Fibroblast of lung (primary cell): ENCODE measurements at regions not wholly inside any gene's neighbourhood (a gene's known extent, or its start where the extent isn't known, plus 50 kb on each side); places are given as distances from the start of the nearest gene placed in this dataset.

ENCODE experiments used
- DNase-seq, 2 donors: peaks; one replicate each; pipeline versions ENCODE4 v3.0.0 to v3.0.0-alpha.2; 2010; ENCODE audit warnings: low read depth in 2 of 2
- H2AFZ ChIP-seq: 2 replicates; pipeline ENCODE4 v1.5.1; 2012; ENCODE audit warnings: low read length, control low read depth, inconsistent platforms
- H3K27ac ChIP-seq: 2 replicates; pipeline ENCODE4 v1.5.1; 2011; ENCODE audit warnings: low read length, control low read depth; ENCODE audit not compliant: insufficient read depth
- H3K27me3 ChIP-seq: 2 replicates; pipeline ENCODE4 v1.5.1; 2011; ENCODE audit warnings: mild to moderate bottlenecking, low read length; ENCODE audit not compliant: control insufficient read depth, insufficient read depth
- H3K36me3 ChIP-seq: 2 replicates; pipeline ENCODE4 v1.5.1; 2011; ENCODE audit warnings: low read length; ENCODE audit not compliant: control insufficient read depth, insufficient read depth
- H3K4me1 ChIP-seq: 2 replicates; pipeline ENCODE4 v1.5.1; 2011; ENCODE audit warnings: low read length; ENCODE audit not compliant: control insufficient read depth, insufficient read depth; ENCODE audit errors: extremely low read depth
- H3K4me2 ChIP-seq: 2 replicates; pipeline ENCODE4 v1.5.1; 2011; ENCODE audit warnings: low read length, control low read depth; ENCODE audit not compliant: insufficient read depth; ENCODE audit errors: extremely low read depth
- H3K4me3 ChIP-seq, 4 experiments: fragments of 200-600 bp in 1 of 4; sonication (generic) in 1 of 4; replicated peaks in 1 of 4; 2 replicates each; pipeline ENCODE4 v1.5.1; 2011 to 2016; ENCODE audit warnings: low read length in 4 of 4, low read depth in 3 of 4, mild to moderate bottlenecking in 3 of 4, control low read depth in 2 of 4, inconsistent platforms in 1 of 4, mixed read lengths in 1 of 4; ENCODE audit not compliant: insufficient read depth in 1 of 4; ENCODE audit errors: control extremely low read depth in 1 of 4
- H3K79me2 ChIP-seq: 2 replicates; pipeline ENCODE4 v1.5.1; 2012; ENCODE audit warnings: mild to moderate bottlenecking, low read length, inconsistent platforms; ENCODE audit not compliant: control insufficient read depth, insufficient read depth
- H3K9ac ChIP-seq: 2 replicates; pipeline ENCODE4 v1.5.1; 2011; ENCODE audit warnings: mild to moderate bottlenecking, low read length, control low read depth; ENCODE audit not compliant: insufficient read depth
- H3K9me3 ChIP-seq: 2 replicates; pipeline ENCODE4 v1.5.1; 2012; ENCODE audit warnings: low read depth, low read length; ENCODE audit not compliant: control insufficient read depth, insufficient read depth
- H4K20me1 ChIP-seq: 2 replicates; pipeline ENCODE4 v1.5.1; 2011; ENCODE audit warnings: low read length; ENCODE audit not compliant: control insufficient read depth, insufficient read depth; ENCODE audit errors: extremely low read depth
- CTCF ChIP-seq, 2 donors: IDR thresholded peaks in 1 of 2; conservative IDR thresholded peaks in 1 of 2; 1 replicate in 1 of 2; 2 replicates in 1 of 2; pipeline ENCODE4 v1.5.1; 2011 to 2012; ENCODE audit warnings: low read length in 2 of 2, control low read depth in 1 of 2, inconsistent platforms in 1 of 2, low read depth in 1 of 2, mild to moderate bottlenecking in 1 of 2
- EZH2 ChIP-seq: IDR thresholded peaks from 2 replicates; pipeline ENCODE4 v1.5.1; 2012; ENCODE audit warnings: low read length, control low read depth, mild to moderate bottlenecking; ENCODE audit errors: missing control alignments

GRCh38 chr10:123494301-123494808 is 171.8 kb upstream of the GPR26 start:
- TF ChIP-seq CTCF (conservative IDR thresholded peaks at IDR 0.05 in 1 of 2, IDR thresholded peaks at IDR 0.05 in 1 of 2; ENCODE audit: low read depth in 1 of 2, low read length in 2 of 2) (no peak), EZH2 (no peak)

GRCh38 chr10:123496375-123496774 is 169.8 kb upstream of the GPR26 start:
- no peak for DNase-seq
- Histone ChIP-seq H3K9ac (no peak overlapping the region), H3K4me3 (no peak overlapping the region), H3K4me1 (no peaks in the 10 kb centered on the region), H3K9me3 (no peaks in the 10 kb centered on the region), H4K20me1 (no peaks in the 10 kb centered on the region), H3K79me2 (no peaks in the 10 kb centered on the region), H3K27me3 (no peaks in the 10 kb centered on the region), H2AFZ (no peak overlapping the region), H3K4me2 (no peak overlapping the region), H3K36me3 (no peaks in the 10 kb centered on the region), H3K27ac (no peak overlapping the region)
- TF ChIP-seq CTCF (conservative IDR thresholded peaks at IDR 0.05 in 1 of 2, IDR thresholded peaks at IDR 0.05 in 1 of 2; ENCODE audit: low read depth in 1 of 2, low read length in 2 of 2): no peak
- no peak for TF ChIP-seq EZH2

More at GRCh38 chr10:123494301-123494808, 171.8 kb upstream of the GPR26 start:
- Histone ChIP-seq H3K9me3 (no peaks in the 10 kb centered on the region), H3K79me2 (no peaks in the 10 kb centered on the region), H3K27me3 (no peaks in the 10 kb centered on the region), H4K20me1 (no peaks in the 10 kb centered on the region), H3K4me1 (no peaks in the 10 kb centered on the region), H3K4me2 (no peak overlapping the region), H3K4me3 (no peak overlapping the region), H2AFZ (no peak overlapping the region), H3K27ac (no peak overlapping the region), H3K36me3 (no peaks in the 10 kb centered on the region), H3K9ac (no peak overlapping the region)
- DNase-seq: no peak

GRCh38 chr10:123496996-123497660 is 169.0 kb upstream of the GPR26 start:
- TF ChIP-seq EZH2 (no peak), CTCF (conservative IDR thresholded peaks at IDR 0.05 in 1 of 2, IDR thresholded peaks at IDR 0.05 in 1 of 2; ENCODE audit: low read depth in 1 of 2, low read length in 2 of 2) (no peak)
- Histone ChIP-seq H3K9ac (no peak overlapping the region), H2AFZ (no peak overlapping the region), H3K4me3 (no peak overlapping the region), H3K4me1 (no peaks in the 10 kb centered on the region), H3K9me3 (no peaks in the 10 kb centered on the region), H3K79me2 (no peaks in the 10 kb centered on the region), H4K20me1 (no peaks in the 10 kb centered on the region), H3K36me3 (no peaks in the 10 kb centered on the region), H3K4me2 (no peak overlapping the region), H3K27me3 (no peaks in the 10 kb centered on the region), H3K27ac (no peak overlapping the region)
- no peak for DNase-seq
